Transverse colon (tissue), 4 donors: ENCODE measurements at regions not wholly inside any gene's neighbourhood (a gene's known extent, or its start where the extent isn't known, plus 50 kb on each side); places are given as distances from the start of the nearest gene placed in this dataset.

Experiments
- DNase-seq: peaks from one replicate; pipeline ENCODE4 v3.0.0-alpha.2; 2019
- H3K27ac ChIP-seq, 4 donors: fragments of 200-600 bp; sonication (generic); 2 replicates each; pipeline ENCODE4 v1.5.1; 2016 to 2018; ENCODE audit warnings: inconsistent platforms in 4 of 4
- H3K27me3 ChIP-seq: fragments of 200-600 bp; sonication (generic); 2 replicates; pipeline ENCODE4 v1.5.1; 2017; ENCODE audit warnings: inconsistent platforms
- H3K36me3 ChIP-seq, 4 donors: fragments of 200-600 bp; sonication (generic); 2 replicates each; pipeline ENCODE4 v1.5.1; 2017 to 2019; ENCODE audit warnings: inconsistent platforms in 4 of 4
- H3K4me1 ChIP-seq, 4 donors: fragments of 200-600 bp; sonication (generic); 2 replicates each; pipeline ENCODE4 v1.5.1; 2017 to 2020; ENCODE audit warnings: inconsistent platforms in 4 of 4
- H3K4me3 ChIP-seq, 4 donors: fragments of 200-600 bp; sonication (generic); 1 replicate in 1 of 4; 2 replicates in 3 of 4; pipeline versions ENCODE4 v1.5.1 to v1.6.1; 2017 to 2019; ENCODE audit warnings: inconsistent platforms in 4 of 4
- H3K9me3 ChIP-seq, 2 donors: fragments of 200-600 bp; sonication (generic); 2 replicates each; pipeline ENCODE4 v1.5.1; 2017 to 2019; ENCODE audit warnings: inconsistent platforms in 2 of 2
- CTCF ChIP-seq, 5 experiments: fragments of 200-600 bp in 3 of 5; fragments of 450-650 bp in 2 of 5; sonication (generic) in 3 of 5; IDR thresholded peaks; 1 replicate in 2 of 5; 2 replicates in 3 of 5; pipeline ENCODE4 v1.5.1; 2016 to 2017; ENCODE audit warnings: antibody characterized with exemption in 5 of 5, inconsistent platforms in 3 of 5, mild to moderate bottlenecking in 2 of 5, moderate library complexity in 1 of 5
- EP300 ChIP-seq: sonication (generic); formaldehyde crosslinking; IDR thresholded peaks from one replicate; pipeline ENCODE4 v1.6.1; 2017; ENCODE audit warnings: antibody characterized with exemption, low read depth
- POLR2A ChIP-seq: fragments of 450-650 bp; IDR thresholded peaks from one replicate; pipeline ENCODE4 v1.6.1; 2016; ENCODE audit warnings: antibody characterized with exemption, mild to moderate bottlenecking, moderate library complexity
- POLR2AphosphoS5 ChIP-seq, 3 donors: sonication (generic); formaldehyde crosslinking; IDR thresholded peaks; one replicate each; pipeline ENCODE4 v1.6.1; 2016; ENCODE audit warnings: antibody characterized with exemption in 3 of 3
- WGBS, 2 donors: methylation state at CpG; one replicate each; pipeline ENCODE4 v1.1.5; 2018; ENCODE audit warnings: low coverage in 1 of 2; 5-methylcytosine and 5-hydroxymethylcytosine counted together
- in situ Hi-C, 4 donors: fragments of 200-750 bp; cut with MboI; loops; one replicate each; pipeline versions ENCODE4 v1.15.0 to v1.15.1; 2017; ENCODE audit warnings: low sequenced_read_pairs in 3 of 4, low pct_ligation_motif_present in 1 of 4, low pct_unique_long_range_greater_than_20kb in 1 of 4
- intact Hi-C: fragments of 100-400 bp; cut with DNase I; formaldehyde crosslinking; loops from one replicate; pipeline ENCODE4 v1.15.1; 2023; ENCODE audit warnings: low total_unique reads

- Histone ChIP-seq H3K9me3 (no peaks in the 10 kb centered on the region), H3K36me3 (no peaks in the 10 kb centered on the region), H3K27me3 (no peaks in the 10 kb centered on the region), H3K4me1 (no peaks in the 10 kb centered on the region), H3K27ac (no peak overlapping the region), H3K4me3 (no peak overlapping the region)
- in situ Hi-C loops (no loop called here), intact Hi-C loops (no loop called here)
- TF ChIP-seq CTCF (IDR thresholded peaks at IDR 0.05) = no peak
- TF ChIP-seq EP300 = no peak
- no peak for TF ChIP-seq POLR2A
- no peak for TF ChIP-seq POLR2AphosphoS5 (IDR thresholded peaks at IDR 0.05)
- 56 to 80% methylated on average over 1 of the region's 1 CpG for WGBS, 2 donors
- DNase-seq = no peak
Observed at GRCh38 chr20:6501061-6501460, 266.4 kb upstream of the BMP2 start.

GRCh38 chr20:6499566-6499965 lies 267.9 kb upstream of the BMP2 start:
- Histone ChIP-seq H3K4me1 (no peaks in the 10 kb centered on the region), H3K36me3 (no peaks in the 10 kb centered on the region), H3K9me3 (no peaks in the 10 kb centered on the region), H3K27ac (no peak overlapping the region), H3K27me3 (no peaks in the 10 kb centered on the region), H3K4me3 (no peak overlapping the region)
- in situ Hi-C loops (no loop called here), intact Hi-C loops (no loop called here)
- TF ChIP-seq EP300 = no peak
- TF ChIP-seq POLR2AphosphoS5 (IDR thresholded peaks at IDR 0.05) = no peak
- no peak for TF ChIP-seq CTCF (IDR thresholded peaks at IDR 0.05)
- no peak for TF ChIP-seq POLR2A
- DNase-seq = no peak

GRCh38 chr20:6496874-6497273 lies 270.6 kb upstream of the BMP2 start:
- no peak for DNase-seq
- H3K4me1 ChIP-seq = no peaks in the 10 kb centered on the region
- TF ChIP-seq POLR2A = no peak
- H3K27me3 ChIP-seq = no peaks in the 10 kb centered on the region
- H3K9me3 ChIP-seq = no peaks in the 10 kb centered on the region
- H3K27ac ChIP-seq = no peak overlapping the region
- H3K36me3 ChIP-seq = no peaks in the 10 kb centered on the region
- H3K4me3 ChIP-seq = no peak overlapping the region
- in situ Hi-C loops = no loop called here
- intact Hi-C loops = no loop called here

- Histone ChIP-seq H3K27ac (no peak overlapping the region), H3K9me3 (no peaks in the 10 kb centered on the region), H3K27me3 (no peaks in the 10 kb centered on the region), H3K4me3 (no peak overlapping the region), H3K4me1 (no peaks in the 10 kb centered on the region), H3K36me3 (no peaks in the 10 kb centered on the region)
- intact Hi-C loops = no loop called here
- DNase-seq = no peak
- 33 to 47% methylated on average over 1 of the region's 1 CpG for WGBS, 2 donors
- TF ChIP-seq POLR2A (no peak), CTCF (IDR thresholded peaks at IDR 0.05) (no peak), POLR2AphosphoS5 (IDR thresholded peaks at IDR 0.05) (no peak)
- in situ Hi-C loops = no loop called here
Observed at GRCh38 chr20:6495907-6496306, 271.6 kb upstream of the BMP2 start.

GRCh38 chr20:6492271-6493055 lies 275.0 kb upstream of the BMP2 start:
- DNase-seq = no peak
- Histone ChIP-seq H3K4me3 (no peak overlapping the region), H3K27ac (no peak overlapping the region), H3K36me3 (no peaks in the 10 kb centered on the region), H3K9me3 (no peaks in the 10 kb centered on the region), H3K4me1 (peaks cover 0 to 4% (median 0%) of the 10 kb centered on the region in 4 donors), H3K27me3 (no peaks in the 10 kb centered on the region)
- intact Hi-C loops (no loop called here), in situ Hi-C loops (no loop called here)
- WGBS, 2 donors = 27 to 35% methylated on average over 8 of the region's 8 CpGs
- TF ChIP-seq POLR2AphosphoS5 (IDR thresholded peaks at IDR 0.05) = no peak
- no peak for TF ChIP-seq EP300
